NCI-H524 treated with DMSO at 0.1 percent for 48 hours (cell line): ENCODE measurements at regions not wholly inside any gene's neighbourhood (a gene's known extent, or its start where the extent isn't known, plus 50 kb on each side); places are given as distances from the start of the nearest gene placed in this dataset.
"Not testable (repeated sequence)": the region's sequence is repeated elsewhere in the genome, so short reads cannot be mapped to it uniquely, and the experiment has no call there.

Experiments used
- DNase-seq: peaks from one replicate; lab custom pipeline; 2025; lab: John Stamatoyannopoulos, UW

- peak; percentile 92 for DNase-seq
Observed at GRCh38 chr22:47355776-47356510, 593.5 kb downstream of the TBC1D22A start.

- no peak for DNase-seq
Observed at GRCh38 chr22:47355388-47355725, 592.9 kb downstream of the TBC1D22A start.

GRCh38 chr22:47354668-47355387 is 592.4 kb downstream of the TBC1D22A start:
- peak; percentile 12 for DNase-seq

GRCh38 chr22:47352920-47353700 is 590.7 kb downstream of the TBC1D22A start:
- no peak for DNase-seq

GRCh38 chr22:47351836-47352579 is 589.6 kb downstream of the TBC1D22A start:
- DNase-seq: no peak

- not testable (repeated sequence) for DNase-seq
Observed at GRCh38 chr22:47346287-47346686, 583.8 kb downstream of the TBC1D22A start.

- DNase-seq: no peak
Observed at GRCh38 chr22:47345025-47345424, 582.6 kb downstream of the TBC1D22A start.

- no peak for DNase-seq
Observed at GRCh38 chr22:47344414-47344813, 582.0 kb downstream of the TBC1D22A start.

GRCh38 chr22:47343611-47344010 is 581.2 kb downstream of the TBC1D22A start:
- no peak for DNase-seq

- DNase-seq: no peak
Observed at GRCh38 chr22:47342446-47342845, 580.0 kb downstream of the TBC1D22A start.

GRCh38 chr22:47341464-47341863 is 579.0 kb downstream of the TBC1D22A start:
- no peak for DNase-seq

GRCh38 chr22:47340851-47341436 is 578.5 kb downstream of the TBC1D22A start:
- no peak for DNase-seq

- DNase-seq: peak; percentile 71
Observed at GRCh38 chr22:47337161-47337621, 574.7 kb downstream of the TBC1D22A start.

- no peak for DNase-seq
Observed at GRCh38 chr22:47335958-47336357, 573.5 kb downstream of the TBC1D22A start.

- DNase-seq: no peak
Observed at GRCh38 chr22:47335460-47335859, 573.0 kb downstream of the TBC1D22A start.

- peak; percentile 60 for DNase-seq
Observed at GRCh38 chr22:47334601-47335000, 572.2 kb downstream of the TBC1D22A start.

GRCh38 chr22:47333625-47334024 is 571.2 kb downstream of the TBC1D22A start:
- DNase-seq: peak; percentile 4

- DNase-seq: peak; percentile 2
Observed at GRCh38 chr22:47332246-47332980, 570.0 kb downstream of the TBC1D22A start.

GRCh38 chr22:47331750-47332149 is 569.3 kb downstream of the TBC1D22A start:
- DNase-seq: no peak

GRCh38 chr22:47329727-47330650 is 567.5 kb downstream of the TBC1D22A start:
- no peak for DNase-seq
